KMS-11 (cell line): ENCODE measurements at regions not wholly inside any gene's neighbourhood (a gene's known extent, or its start where the extent isn't known, plus 50 kb on each side); places are given as distances from the start of the nearest gene placed in this dataset.

Experiments used
- H2AFZ ChIP-seq: fragments of 200-600 bp; sonication (generic); 2 replicates; pipeline ENCODE4 v1.6.1; 2016; ENCODE audit warnings: antibody characterized with exemption, mixed run types, low read depth
- H3K27ac ChIP-seq: fragments of 200-600 bp; sonication (generic); 2 replicates; pipeline ENCODE4 v1.6.1; 2016; ENCODE audit warnings: mild to moderate bottlenecking, mixed run types
- H3K27me3 ChIP-seq: fragments of 200-600 bp; sonication (generic); 2 replicates; pipeline ENCODE4 v1.6.1; 2017; ENCODE audit warnings: mild to moderate bottlenecking, low read depth, mixed run types, moderate library complexity; ENCODE audit not compliant: insufficient read depth
- H3K36me3 ChIP-seq: fragments of 200-600 bp; sonication (generic); 2 replicates; pipeline ENCODE4 v1.6.1; 2017; ENCODE audit warnings: mild to moderate bottlenecking, mixed run types; ENCODE audit not compliant: insufficient read depth
- H3K4me1 ChIP-seq: fragments of 200-600 bp; sonication (generic); 2 replicates; pipeline ENCODE4 v1.6.1; 2016; ENCODE audit warnings: mild to moderate bottlenecking, low read depth, mixed run types; ENCODE audit not compliant: poor library complexity, severe bottlenecking
- H3K4me2 ChIP-seq: fragments of 200-600 bp; sonication (generic); 2 replicates; pipeline ENCODE4 v1.7.0; 2016; ENCODE audit warnings: mild to moderate bottlenecking, mixed run types
- H3K4me3 ChIP-seq: fragments of 200-600 bp; sonication (generic); IDR thresholded peaks from 2 replicates; pipeline ENCODE4 v1.6.1; 2017; ENCODE audit warnings: low read depth, low read length, mixed read lengths; ENCODE audit not compliant: insufficient read depth
- H3K79me2 ChIP-seq: fragments of 200-600 bp; sonication (generic); 2 replicates; pipeline ENCODE4 v1.6.1; 2016; ENCODE audit warnings: low read depth, mixed run types; ENCODE audit not compliant: insufficient read depth
- H3K9ac ChIP-seq: fragments of 200-600 bp; sonication (generic); 2 replicates; pipeline ENCODE4 v1.6.1; 2016; ENCODE audit warnings: mild to moderate bottlenecking, mixed run types
- H4K20me1 ChIP-seq: fragments of 200-600 bp; sonication (generic); 2 replicates; pipeline ENCODE4 v1.6.1; 2016; ENCODE audit warnings: mild to moderate bottlenecking, mixed run types; ENCODE audit not compliant: insufficient read depth
- CTCF ChIP-seq: fragments of 200-600 bp; sonication (generic); conservative IDR thresholded peaks from 2 replicates; pipeline ENCODE4 v1.6.1; 2017; ENCODE audit warnings: low read depth, mild to moderate bottlenecking, antibody characterized with exemption, low read length, moderate library complexity, mixed read lengths

GRCh38 chr6:112488238-112488637, 141.1 kb downstream of the RFPL4B start:
- H3K4me2 ChIP-seq: no peak overlapping the region
- no peaks in the 10 kb centered on the region for H3K4me1 ChIP-seq
- H3K9ac ChIP-seq: no peak overlapping the region
- TF ChIP-seq CTCF: no peak
- no peak overlapping the region for H2AFZ ChIP-seq
- no peak overlapping the region for H3K4me3 ChIP-seq
- H4K20me1 ChIP-seq: no peaks in the 10 kb centered on the region
- no peaks in the 10 kb centered on the region for H3K36me3 ChIP-seq
- H3K27ac ChIP-seq: no peak overlapping the region
- no peaks in the 10 kb centered on the region for H3K27me3 ChIP-seq
- H3K79me2 ChIP-seq: no peaks in the 10 kb centered on the region

GRCh38 chr6:112501705-112502104, 154.6 kb downstream of the RFPL4B start:
- H3K4me3 ChIP-seq: no peak overlapping the region
- H3K9ac ChIP-seq: no peak overlapping the region
- no peak overlapping the region for H3K4me2 ChIP-seq
- no peak for TF ChIP-seq CTCF
- no peaks in the 10 kb centered on the region for H3K79me2 ChIP-seq
- no peak overlapping the region for H2AFZ ChIP-seq
- no peaks in the 10 kb centered on the region for H3K36me3 ChIP-seq
- no peak overlapping the region for H3K27ac ChIP-seq
- H3K4me1 ChIP-seq: no peaks in the 10 kb centered on the region
- H4K20me1 ChIP-seq: no peaks in the 10 kb centered on the region
- no peaks in the 10 kb centered on the region for H3K27me3 ChIP-seq

- Histone ChIP-seq H4K20me1 (no peaks in the 10 kb centered on the region), H3K4me2 (no peak overlapping the region), H3K27ac (no peak overlapping the region)
Observed at GRCh38 chr6:112502351-112503090, 155.4 kb downstream of the RFPL4B start.

GRCh38 chr6:112503091-112503596, 156.0 kb downstream of the RFPL4B start:
- H3K79me2 ChIP-seq: no peaks in the 10 kb centered on the region
- H3K4me2 ChIP-seq: no peak overlapping the region
- no peaks in the 10 kb centered on the region for H3K27me3 ChIP-seq
- H2AFZ ChIP-seq: no peak overlapping the region
- H3K36me3 ChIP-seq: no peaks in the 10 kb centered on the region
- no peak for TF ChIP-seq CTCF
- H3K4me3 ChIP-seq: no peak overlapping the region
- H3K27ac ChIP-seq: no peak overlapping the region
- H3K9ac ChIP-seq: no peak overlapping the region
- H3K4me1 ChIP-seq: no peaks in the 10 kb centered on the region
- H4K20me1 ChIP-seq: no peaks in the 10 kb centered on the region

More at GRCh38 chr6:112502351-112503090, 155.4 kb downstream of the RFPL4B start:
- no peak for TF ChIP-seq CTCF
- Histone ChIP-seq H3K4me1 (no peaks in the 10 kb centered on the region), H2AFZ (no peak overlapping the region), H3K79me2 (no peaks in the 10 kb centered on the region), H3K36me3 (no peaks in the 10 kb centered on the region), H3K9ac (no peak overlapping the region), H3K27me3 (no peaks in the 10 kb centered on the region), H3K4me3 (no peak overlapping the region)
